Glutamatergic neuron (in vitro differentiated cells): ENCODE measurements at regions not wholly inside any gene's neighbourhood (a gene's known extent, or its start where the extent isn't known, plus 50 kb on each side); places are given as distances from the start of the nearest gene placed in this dataset.
"Not testable (repeated sequence)": the region's sequence is repeated elsewhere in the genome, so short reads cannot be mapped to it uniquely, and the experiment has no call there.

Experiments used
- DNase-seq: peaks from one replicate; pipeline ENCODE4 v3.0.0; 2022
- H3K27ac Mint-ChIP-seq: one replicate; pipeline ENCODE4 v1.8.0; 2020; ENCODE audit warnings: mild to moderate bottlenecking, mixed read lengths, inconsistent platforms; ENCODE audit not compliant: unreplicated experiment
- H3K27me3 Mint-ChIP-seq: one replicate; pipeline ENCODE4 v1.8.0; 2020; ENCODE audit warnings: mild to moderate bottlenecking, moderate library complexity, mixed read lengths, inconsistent platforms; ENCODE audit not compliant: unreplicated experiment
- H3K36me3 Mint-ChIP-seq: one replicate; pipeline ENCODE4 v1.8.0; 2020; ENCODE audit warnings: mild to moderate bottlenecking, mixed read lengths, inconsistent platforms; ENCODE audit not compliant: unreplicated experiment
- H3K4me1 Mint-ChIP-seq: one replicate; pipeline ENCODE4 v1.8.0; 2020; ENCODE audit warnings: mild to moderate bottlenecking, low read depth, mixed read lengths, inconsistent platforms; ENCODE audit not compliant: unreplicated experiment
- H3K4me3 Mint-ChIP-seq: one replicate; pipeline ENCODE4 v1.8.0; 2020; ENCODE audit warnings: mild to moderate bottlenecking, mixed read lengths, inconsistent platforms; ENCODE audit not compliant: unreplicated experiment
- H3K9me3 Mint-ChIP-seq: one replicate; pipeline ENCODE4 v1.8.0; 2020; ENCODE audit warnings: mild to moderate bottlenecking, moderate library complexity, mixed read lengths, inconsistent platforms; ENCODE audit not compliant: unreplicated experiment
- CTCF ChIP-seq: fragments of 200-600 bp; sonication (generic); IDR thresholded peaks from one replicate; pipeline ENCODE4 v1.5.0; 2021; ENCODE audit not compliant: partially characterized antibody, unreplicated experiment

- Mint-ChIP-seq H3K36me3 (no peaks in the 10 kb centered on the region), H3K9me3 (peaks cover 2% of the 10 kb centered on the region), H3K27me3 (peaks cover 2% of the 10 kb centered on the region), H3K4me3 (no peak overlapping the region), H3K27ac (no peak overlapping the region), H3K4me1 (no peaks in the 10 kb centered on the region)
- no peak for TF ChIP-seq CTCF
- no peak for DNase-seq
These were observed 345.1 kb upstream of the PSMD7 start for GRCh38 chr16:73951481-73951880.

- no peak for TF ChIP-seq CTCF
- Mint-ChIP-seq H3K27me3 (peaks cover 2% of the 10 kb centered on the region), H3K36me3 (no peaks in the 10 kb centered on the region), H3K9me3 (peaks cover 2% of the 10 kb centered on the region), H3K27ac (no peak overlapping the region), H3K4me3 (no peak overlapping the region), H3K4me1 (no peaks in the 10 kb centered on the region)
- no peak for DNase-seq
These were observed 346.9 kb upstream of the PSMD7 start for GRCh38 chr16:73949574-73950320.

- H3K36me3 Mint-ChIP-seq = no peaks in the 10 kb centered on the region
These were observed 351.0 kb upstream of the PSMD7 start for GRCh38 chr16:73945631-73946030.

GRCh38 chr16:73943184-73943583, 353.4 kb upstream of the PSMD7 start:
- not testable (repeated sequence) for H3K9me3 Mint-ChIP-seq, H3K36me3 Mint-ChIP-seq, H3K4me3 Mint-ChIP-seq, H3K27ac Mint-ChIP-seq, H3K27me3 Mint-ChIP-seq, DNase-seq, H3K4me1 Mint-ChIP-seq

More at GRCh38 chr16:73945631-73946030, 351.0 kb upstream of the PSMD7 start:
- Mint-ChIP-seq H3K27me3 (no peaks in the 10 kb centered on the region), H3K4me3 (no peak overlapping the region), H3K27ac (no peak overlapping the region), H3K9me3 (peaks cover 2% of the 10 kb centered on the region), H3K4me1 (no peaks in the 10 kb centered on the region)
- no peak for TF ChIP-seq CTCF
- no peak for DNase-seq

GRCh38 chr16:73940786-73941185, 355.8 kb upstream of the PSMD7 start:
- H3K36me3 Mint-ChIP-seq, H3K4me1 Mint-ChIP-seq, H3K4me3 Mint-ChIP-seq, H3K27ac Mint-ChIP-seq, H3K9me3 Mint-ChIP-seq, DNase-seq, H3K27me3 Mint-ChIP-seq: not testable (repeated sequence)

- Mint-ChIP-seq H3K36me3 (peaks cover 13% of the 10 kb centered on the region), H3K27ac (no peak overlapping the region), H3K9me3 (peaks cover 2% of the 10 kb centered on the region)
These were observed 372.7 kb upstream of the PSMD7 start for GRCh38 chr16:73923951-73924350.

More at GRCh38 chr16:73923951-73924350, 372.7 kb upstream of the PSMD7 start:
- TF ChIP-seq CTCF = no peak
- H3K27me3 Mint-ChIP-seq = no peaks in the 10 kb centered on the region
- no peaks in the 10 kb centered on the region for H3K4me1 Mint-ChIP-seq
- H3K4me3 Mint-ChIP-seq = no peak overlapping the region
- no peak for DNase-seq
